ELR (cell line): ENCODE measurements at regions not wholly inside any gene's neighbourhood (a gene's known extent, or its start where the extent isn't known, plus 50 kb on each side); places are given as distances from the start of the nearest gene placed in this dataset.
"Not testable (repeated sequence)": the region's sequence is repeated elsewhere in the genome, so short reads cannot be mapped to it uniquely, and the experiment has no call there.

Experiments used
- DNase-seq: peaks from one replicate; pipeline ENCODE4 v3.0.0-alpha.2; 2015; ENCODE audit warnings: low read depth

DNA sequence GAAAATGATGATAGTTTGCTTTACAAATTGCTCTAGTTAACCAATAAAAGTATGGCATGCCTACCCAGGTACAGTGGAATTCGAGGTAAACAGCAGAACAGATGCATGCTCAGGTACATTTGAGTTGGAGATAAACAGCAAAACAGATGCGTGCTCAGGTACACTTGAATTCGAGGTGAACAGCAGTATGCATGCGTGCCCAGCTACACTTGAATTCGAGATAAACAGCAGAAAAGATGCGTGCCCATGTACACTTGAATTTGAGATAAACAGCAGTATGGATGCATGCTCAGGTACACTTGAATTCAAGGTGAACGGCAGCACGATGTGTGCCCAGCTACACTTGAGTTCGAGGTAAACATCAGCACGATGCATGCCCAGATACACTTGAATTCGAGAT is 155.2 kb upstream of the TPTE start:
- not testable (repeated sequence) for DNase-seq

GRCh38 chr21:10367586-10367985 is 153.8 kb upstream of the TPTE start:
- not testable (repeated sequence) for DNase-seq

GRCh38 chr21:10368323-10368798 is 153.0 kb upstream of the TPTE start:
- not testable (repeated sequence) for DNase-seq

GRCh38 chr21:10369289-10369688 is 152.1 kb upstream of the TPTE start:
- not testable (repeated sequence) for DNase-seq

GRCh38 chr21:10377758-10378157 is 143.6 kb upstream of the TPTE start:
- DNase-seq = not testable (repeated sequence)

- DNase-seq = not testable (repeated sequence)
These were observed 141.6 kb upstream of the TPTE start for GRCh38 chr21:10379816-10380215.

DNA sequence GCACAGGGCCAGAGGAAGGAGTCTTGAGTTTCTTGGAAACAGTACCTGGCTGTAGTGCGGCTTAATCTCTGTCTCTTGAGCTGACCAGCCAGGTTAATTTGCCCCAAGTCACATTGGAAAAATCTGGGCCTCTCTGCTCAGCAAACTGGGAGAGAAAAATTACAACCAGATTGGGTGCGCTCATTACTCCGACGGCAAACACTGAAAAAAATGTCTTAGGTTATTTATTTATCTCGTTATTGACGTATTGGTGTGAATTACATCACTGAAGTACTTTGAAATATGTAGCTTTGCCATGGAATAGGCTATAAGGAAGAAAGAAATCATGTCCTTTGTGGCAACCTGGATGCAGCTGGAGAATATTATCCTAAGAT is 139.7 kb upstream of the TPTE start:
- DNase-seq = not testable (repeated sequence)

DNA sequence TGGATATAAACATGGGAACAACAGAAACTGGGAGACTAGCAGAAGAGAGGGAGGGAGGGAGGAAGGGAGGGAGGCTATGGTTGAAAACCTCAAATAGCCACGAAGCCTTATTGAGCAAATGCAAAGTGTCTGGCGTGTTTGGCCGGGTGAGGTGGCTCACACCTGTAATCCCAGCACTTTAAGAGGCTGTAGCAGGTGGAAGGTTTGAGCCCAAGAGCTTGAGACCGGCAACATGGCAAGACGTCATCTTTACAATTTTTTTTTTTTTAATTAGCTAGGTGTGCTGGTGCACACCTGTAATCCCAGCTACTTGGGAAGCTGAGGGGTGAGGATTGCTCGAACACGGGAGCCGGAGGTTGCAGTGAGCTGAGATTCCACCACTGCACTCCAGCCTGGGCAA is 139.2 kb upstream of the TPTE start:
- not testable (repeated sequence) for DNase-seq

DNA sequence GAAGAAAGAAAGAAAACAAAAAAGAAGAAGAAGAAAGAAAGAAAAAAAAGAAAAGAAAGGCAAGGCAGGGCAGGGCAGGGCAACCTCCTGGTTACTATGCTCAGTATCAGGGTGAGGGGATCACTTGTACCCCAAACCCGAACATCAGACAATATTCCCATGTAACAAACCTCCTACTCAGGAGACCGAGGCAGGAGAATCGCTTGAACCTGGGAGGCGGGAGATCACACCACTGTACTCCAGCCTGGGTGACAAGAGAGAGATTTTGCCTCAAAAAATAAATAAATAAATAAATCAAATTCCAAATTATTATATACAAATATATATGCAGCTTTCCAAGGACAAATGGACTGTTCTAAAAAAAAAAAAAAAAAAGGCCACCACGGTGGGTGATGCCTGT is 138.8 kb upstream of the TPTE start:
- not testable (repeated sequence) for DNase-seq

GRCh38 chr21:10383571-10383970 is 137.8 kb upstream of the TPTE start:
- DNase-seq = not testable (repeated sequence)

DNA sequence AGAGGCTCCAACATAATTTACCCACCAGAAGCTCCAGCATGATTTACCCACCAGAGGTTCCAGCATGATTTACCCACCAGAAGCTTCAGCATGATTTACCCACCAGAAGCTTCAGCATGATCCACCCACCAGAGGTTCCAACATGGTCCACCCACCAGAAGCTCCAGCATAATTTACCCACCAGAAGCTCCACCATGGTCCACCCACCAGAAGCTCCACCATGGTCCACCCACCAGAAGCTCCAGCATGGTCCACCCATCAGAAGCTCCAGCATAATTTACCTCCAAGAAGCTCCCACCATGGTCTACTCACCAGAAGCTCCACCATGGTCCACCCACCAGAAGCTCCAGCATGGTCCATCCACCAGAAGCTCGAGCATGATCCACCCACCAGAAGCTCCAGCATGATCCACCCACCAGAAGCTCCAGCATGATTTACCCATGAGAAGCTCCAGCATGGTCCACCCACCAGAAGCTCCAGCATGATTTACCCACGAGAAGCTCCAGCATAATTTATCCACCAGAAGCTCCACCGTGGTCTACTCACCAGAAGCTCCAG is 137.0 kb upstream of the TPTE start:
- not testable (repeated sequence) for DNase-seq

- DNase-seq = not testable (repeated sequence)
These were observed 136.2 kb upstream of the TPTE start for GRCh38 chr21:10385202-10385601.

GRCh38 chr21:10385898-10386527 is 135.4 kb upstream of the TPTE start:
- DNase-seq = not testable (repeated sequence)

- DNase-seq = not testable (repeated sequence)
These were observed 133.5 kb upstream of the TPTE start for GRCh38 chr21:10387692-10388450.

DNA sequence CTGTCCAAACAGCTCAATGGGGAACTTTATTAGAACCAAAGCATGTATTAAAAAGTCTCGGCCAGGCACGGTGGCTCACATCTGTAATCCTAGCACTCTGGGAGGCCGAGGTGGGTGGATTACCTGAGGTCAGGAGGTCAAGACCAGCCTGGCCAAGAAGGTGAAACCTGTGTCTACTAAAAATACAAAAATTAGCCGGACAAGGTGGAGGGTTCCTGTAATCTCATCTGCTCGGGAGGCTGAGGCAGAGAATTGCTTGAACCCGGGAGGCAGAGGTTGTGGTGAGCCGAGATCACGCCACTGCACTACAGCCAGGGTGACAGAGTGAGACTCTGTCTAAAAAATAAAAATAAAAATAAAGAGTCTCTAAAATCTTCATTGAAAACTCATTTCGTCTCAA is 132.8 kb upstream of the TPTE start:
- DNase-seq = not testable (repeated sequence)

- not testable (repeated sequence) for DNase-seq
These were observed 129.1 kb upstream of the TPTE start for GRCh38 chr21:10392301-10392700.

DNA sequence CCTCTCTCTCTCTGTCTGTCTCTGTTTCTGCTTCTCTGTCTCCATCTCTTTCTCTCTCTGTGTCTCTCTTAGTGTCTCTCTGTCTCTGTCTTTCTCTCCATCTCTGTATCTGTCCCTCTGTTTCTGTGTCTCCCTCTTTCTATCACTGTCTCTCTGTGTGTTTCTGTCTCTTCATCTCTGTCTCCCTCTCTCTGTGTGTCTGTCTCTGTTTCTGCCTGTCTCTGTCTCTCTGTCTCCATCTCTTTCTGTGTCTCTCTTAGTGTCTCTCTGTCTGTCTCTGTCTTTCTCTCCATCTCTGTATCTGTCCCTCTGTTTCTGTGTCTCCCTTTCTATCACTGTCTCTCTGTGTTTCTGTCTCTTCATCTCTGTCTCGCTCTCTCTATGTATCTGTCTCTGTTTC is 125.4 kb upstream of the TPTE start:
- DNase-seq = not testable (repeated sequence)

- not testable (repeated sequence) for DNase-seq
These were observed 123.9 kb upstream of the TPTE start for GRCh38 chr21:10397495-10397915.

DNA sequence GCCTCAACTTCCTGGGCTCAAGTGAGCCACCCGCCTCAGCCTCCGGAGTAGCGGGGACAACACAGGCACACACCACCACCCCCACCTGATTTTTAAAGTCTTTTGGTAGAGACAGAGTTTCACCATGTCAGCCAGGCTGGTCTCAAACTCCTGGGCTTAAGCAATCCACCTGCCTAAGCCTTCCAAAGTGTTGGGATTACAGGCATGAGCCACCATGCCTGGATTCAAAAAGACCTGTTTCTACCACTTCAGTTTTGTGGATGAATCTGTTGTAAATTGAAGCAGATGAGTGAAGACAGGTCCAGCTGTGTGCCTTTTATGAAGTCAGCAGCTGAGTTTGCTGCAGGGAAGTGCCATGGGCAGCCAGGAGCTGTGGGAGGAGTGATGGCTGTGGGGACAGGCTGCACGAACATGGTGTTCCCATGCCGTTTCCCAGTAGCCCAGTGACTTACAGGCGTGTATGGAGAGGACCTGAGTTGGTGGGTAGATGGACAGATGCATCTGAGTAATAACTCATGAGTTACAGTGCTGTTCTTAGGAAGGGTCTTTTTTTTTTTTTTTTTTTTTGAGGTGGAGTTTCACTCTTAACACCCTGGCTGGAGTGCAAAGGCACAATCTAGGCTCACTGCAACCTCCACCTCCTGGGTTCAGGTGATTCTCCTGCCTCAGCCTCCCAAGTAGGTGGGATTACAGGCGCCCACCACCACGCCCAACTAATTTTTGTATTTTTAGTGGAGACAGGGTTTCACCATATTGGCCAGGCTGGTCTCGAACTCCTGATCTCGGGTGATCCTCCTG is 122.5 kb upstream of the TPTE start:
- DNase-seq = not testable (repeated sequence)

GRCh38 chr21:10400622-10401361 is 120.6 kb upstream of the TPTE start:
- DNase-seq = not testable (repeated sequence)

DNA sequence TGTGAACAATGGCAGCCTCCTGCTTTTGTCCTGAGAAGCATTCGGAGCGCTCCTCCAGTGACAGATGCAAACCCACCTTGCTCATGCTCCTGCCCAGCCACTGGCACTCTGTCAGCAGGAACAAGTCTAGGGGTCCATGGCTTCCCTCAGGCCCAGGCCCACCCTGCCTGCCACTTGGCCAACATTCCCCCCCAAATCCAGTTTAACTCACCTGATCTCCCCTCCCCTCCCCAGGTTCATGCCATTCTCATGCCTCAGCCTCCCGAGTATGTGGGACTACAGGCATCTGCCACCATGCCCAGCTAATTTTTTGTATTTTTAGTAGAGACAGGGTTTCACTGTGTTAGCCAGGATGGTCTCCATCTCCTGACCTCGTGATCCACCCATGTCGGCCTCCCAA is 118.9 kb upstream of the TPTE start:
- not testable (repeated sequence) for DNase-seq
